K562 (cell line): ENCODE measurements at regions not wholly inside any gene's neighbourhood (a gene's known extent, or its start where the extent isn't known, plus 50 kb on each side); places are given as distances from the start of the nearest gene placed in this dataset.

Source experiments
- CREBBP ChIP-seq: IDR thresholded peaks from one replicate; pipeline ENCODE4 v1.6.1; 2012; ENCODE audit warnings: low read depth, mild to moderate bottlenecking, control low read depth, inconsistent platforms, low read length
- EGR1 ChIP-seq: fragments of 450-650 bp; conservative IDR thresholded peaks from 2 replicates; pipeline ENCODE4 v1.6.1; 2017; ENCODE audit warnings: mild to moderate bottlenecking
- EZH2 ChIP-seq: IDR thresholded peaks from 2 replicates; pipeline ENCODE4 v1.6.1; 2012; ENCODE audit warnings: low read depth, mild to moderate bottlenecking, inconsistent platforms, low read length, borderline replicate concordance
- FOXJ3 ChIP-seq: sonication (generic); formaldehyde crosslinking; IDR thresholded peaks from 2 replicates; pipeline ENCODE4 v1.4.0; 2020; ENCODE audit warnings: mild to moderate bottlenecking, missing genetic modification reagents
- GATAD2B ChIP-seq: fragments of 450-650 bp; IDR thresholded peaks from 2 replicates; pipeline ENCODE4 v1.6.1; 2017; ENCODE audit warnings: mild to moderate bottlenecking, borderline replicate concordance
- HDAC2 ChIP-seq: fragments of 450-650 bp; IDR thresholded peaks from 2 replicates; pipeline ENCODE4 v1.6.1; 2016; ENCODE audit warnings: mild to moderate bottlenecking
- PHTF2 ChIP-seq: fragments of 250-450 bp; sonication (Bioruptor Pico); IDR thresholded peaks from 2 replicates; pipeline ENCODE4 v1.5.0; 2021; ENCODE audit warnings: mild to moderate bottlenecking
- POLR2AphosphoS5 ChIP-seq: IDR thresholded peaks from 2 replicates; pipeline ENCODE4 v1.6.1; 2011; ENCODE audit warnings: mild to moderate bottlenecking, low read depth, low read length, moderate library complexity; ENCODE audit not compliant: control insufficient read depth, insufficient read depth
- TCF7 ChIP-seq: sonication (generic); IDR thresholded peaks from 2 replicates; pipeline ENCODE4 v1.6.1; 2016; ENCODE audit warnings: antibody characterized with exemption, borderline replicate concordance
- ZNF274 ChIP-seq: IDR thresholded peaks from 2 replicates; pipeline ENCODE4 v1.6.1; 2011; ENCODE audit warnings: low read depth, mild to moderate bottlenecking, low read length, moderate library complexity, borderline replicate concordance
- TF ChIP-seq, protein P1 (sequence below): fragments of 250-450 bp; sonication (Bioruptor Pico); IDR thresholded peaks from 2 replicates; pipeline ENCODE4 v1.8.0; 2021; ENCODE audit warnings: borderline replicate concordance, mild to moderate bottlenecking, moderate library complexity; ENCODE audit not compliant: poor library complexity, severe bottlenecking
- TF ChIP-seq, protein P2 (sequence below), 3 experiments: IDR thresholded peaks in 2 of 3; conservative IDR thresholded peaks in 1 of 3; 2 replicates each; pipeline ENCODE4 v1.5.1; 2011 to 2012; ENCODE audit warnings: low read length in 3 of 3, mild to moderate bottlenecking in 3 of 3, control low read depth in 2 of 3, improper control_type of control experiment in 1 of 3, inconsistent platforms in 1 of 3, low read depth in 1 of 3, mixed read lengths in 1 of 3, moderate library complexity in 1 of 3; ENCODE audit not compliant: insufficient read depth in 2 of 3
- TF ChIP-seq, protein P3 (sequence below), 2 experiments: fragments of 450-650 bp; IDR thresholded peaks; 2 replicates each; pipeline ENCODE4 v1.6.1; 2016; ENCODE audit warnings: mild to moderate bottlenecking in 2 of 2, borderline replicate concordance in 1 of 2, low read depth in 1 of 2, moderate library complexity in 1 of 2

DNA sequence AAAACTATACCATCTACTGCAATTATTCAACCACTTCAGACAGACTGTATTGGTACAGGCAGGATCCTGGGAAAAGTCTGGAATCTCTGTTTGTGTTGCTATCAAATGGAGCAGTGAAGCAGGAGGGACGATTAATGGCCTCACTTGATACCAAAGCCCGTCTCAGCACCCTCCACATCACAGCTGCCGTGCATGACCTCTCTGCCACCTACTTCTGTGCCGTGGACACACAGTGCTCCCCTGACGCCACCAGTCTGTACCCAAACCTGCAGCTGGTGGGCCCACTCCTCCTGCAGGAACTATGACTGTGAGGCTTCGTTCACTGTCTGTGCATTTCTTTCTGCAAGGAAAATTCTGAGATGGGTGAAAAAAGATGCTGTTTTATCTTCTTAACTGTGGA is 284.7 kb downstream of the DAD1 start:
- TF ChIP-seq FOXJ3 (CRISPR knock-in tag) (no peak), GATAD2B (no peak), CREBBP (no peak), ZNF274 (no peak), TCF7 (no peak), PHTF2 (no peak), EGR1 (no peak), POLR2AphosphoS5 (no peak), EZH2 (no peak), HDAC2 (no peak)
- TF ChIP-seq, protein P1, sequence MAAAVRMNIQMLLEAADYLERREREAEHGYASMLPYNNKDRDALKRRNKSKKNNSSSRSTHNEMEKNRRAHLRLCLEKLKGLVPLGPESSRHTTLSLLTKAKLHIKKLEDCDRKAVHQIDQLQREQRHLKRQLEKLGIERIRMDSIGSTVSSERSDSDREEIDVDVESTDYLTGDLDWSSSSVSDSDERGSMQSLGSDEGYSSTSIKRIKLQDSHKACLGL (CRISPR knock-in tag) = no peak
- TF ChIP-seq, protein P2, sequence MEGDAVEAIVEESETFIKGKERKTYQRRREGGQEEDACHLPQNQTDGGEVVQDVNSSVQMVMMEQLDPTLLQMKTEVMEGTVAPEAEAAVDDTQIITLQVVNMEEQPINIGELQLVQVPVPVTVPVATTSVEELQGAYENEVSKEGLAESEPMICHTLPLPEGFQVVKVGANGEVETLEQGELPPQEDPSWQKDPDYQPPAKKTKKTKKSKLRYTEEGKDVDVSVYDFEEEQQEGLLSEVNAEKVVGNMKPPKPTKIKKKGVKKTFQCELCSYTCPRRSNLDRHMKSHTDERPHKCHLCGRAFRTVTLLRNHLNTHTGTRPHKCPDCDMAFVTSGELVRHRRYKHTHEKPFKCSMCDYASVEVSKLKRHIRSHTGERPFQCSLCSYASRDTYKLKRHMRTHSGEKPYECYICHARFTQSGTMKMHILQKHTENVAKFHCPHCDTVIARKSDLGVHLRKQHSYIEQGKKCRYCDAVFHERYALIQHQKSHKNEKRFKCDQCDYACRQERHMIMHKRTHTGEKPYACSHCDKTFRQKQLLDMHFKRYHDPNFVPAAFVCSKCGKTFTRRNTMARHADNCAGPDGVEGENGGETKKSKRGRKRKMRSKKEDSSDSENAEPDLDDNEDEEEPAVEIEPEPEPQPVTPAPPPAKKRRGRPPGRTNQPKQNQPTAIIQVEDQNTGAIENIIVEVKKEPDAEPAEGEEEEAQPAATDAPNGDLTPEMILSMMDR (IDR thresholded peaks at IDR 0.05 in 2 of 3, conservative IDR thresholded peaks at IDR 0.05 in 1 of 3; ENCODE audit: insufficient read depth in 2 of 3, low read depth in 1 of 3, low read length in 3 of 3) = no peak
- TF ChIP-seq, protein P3, sequence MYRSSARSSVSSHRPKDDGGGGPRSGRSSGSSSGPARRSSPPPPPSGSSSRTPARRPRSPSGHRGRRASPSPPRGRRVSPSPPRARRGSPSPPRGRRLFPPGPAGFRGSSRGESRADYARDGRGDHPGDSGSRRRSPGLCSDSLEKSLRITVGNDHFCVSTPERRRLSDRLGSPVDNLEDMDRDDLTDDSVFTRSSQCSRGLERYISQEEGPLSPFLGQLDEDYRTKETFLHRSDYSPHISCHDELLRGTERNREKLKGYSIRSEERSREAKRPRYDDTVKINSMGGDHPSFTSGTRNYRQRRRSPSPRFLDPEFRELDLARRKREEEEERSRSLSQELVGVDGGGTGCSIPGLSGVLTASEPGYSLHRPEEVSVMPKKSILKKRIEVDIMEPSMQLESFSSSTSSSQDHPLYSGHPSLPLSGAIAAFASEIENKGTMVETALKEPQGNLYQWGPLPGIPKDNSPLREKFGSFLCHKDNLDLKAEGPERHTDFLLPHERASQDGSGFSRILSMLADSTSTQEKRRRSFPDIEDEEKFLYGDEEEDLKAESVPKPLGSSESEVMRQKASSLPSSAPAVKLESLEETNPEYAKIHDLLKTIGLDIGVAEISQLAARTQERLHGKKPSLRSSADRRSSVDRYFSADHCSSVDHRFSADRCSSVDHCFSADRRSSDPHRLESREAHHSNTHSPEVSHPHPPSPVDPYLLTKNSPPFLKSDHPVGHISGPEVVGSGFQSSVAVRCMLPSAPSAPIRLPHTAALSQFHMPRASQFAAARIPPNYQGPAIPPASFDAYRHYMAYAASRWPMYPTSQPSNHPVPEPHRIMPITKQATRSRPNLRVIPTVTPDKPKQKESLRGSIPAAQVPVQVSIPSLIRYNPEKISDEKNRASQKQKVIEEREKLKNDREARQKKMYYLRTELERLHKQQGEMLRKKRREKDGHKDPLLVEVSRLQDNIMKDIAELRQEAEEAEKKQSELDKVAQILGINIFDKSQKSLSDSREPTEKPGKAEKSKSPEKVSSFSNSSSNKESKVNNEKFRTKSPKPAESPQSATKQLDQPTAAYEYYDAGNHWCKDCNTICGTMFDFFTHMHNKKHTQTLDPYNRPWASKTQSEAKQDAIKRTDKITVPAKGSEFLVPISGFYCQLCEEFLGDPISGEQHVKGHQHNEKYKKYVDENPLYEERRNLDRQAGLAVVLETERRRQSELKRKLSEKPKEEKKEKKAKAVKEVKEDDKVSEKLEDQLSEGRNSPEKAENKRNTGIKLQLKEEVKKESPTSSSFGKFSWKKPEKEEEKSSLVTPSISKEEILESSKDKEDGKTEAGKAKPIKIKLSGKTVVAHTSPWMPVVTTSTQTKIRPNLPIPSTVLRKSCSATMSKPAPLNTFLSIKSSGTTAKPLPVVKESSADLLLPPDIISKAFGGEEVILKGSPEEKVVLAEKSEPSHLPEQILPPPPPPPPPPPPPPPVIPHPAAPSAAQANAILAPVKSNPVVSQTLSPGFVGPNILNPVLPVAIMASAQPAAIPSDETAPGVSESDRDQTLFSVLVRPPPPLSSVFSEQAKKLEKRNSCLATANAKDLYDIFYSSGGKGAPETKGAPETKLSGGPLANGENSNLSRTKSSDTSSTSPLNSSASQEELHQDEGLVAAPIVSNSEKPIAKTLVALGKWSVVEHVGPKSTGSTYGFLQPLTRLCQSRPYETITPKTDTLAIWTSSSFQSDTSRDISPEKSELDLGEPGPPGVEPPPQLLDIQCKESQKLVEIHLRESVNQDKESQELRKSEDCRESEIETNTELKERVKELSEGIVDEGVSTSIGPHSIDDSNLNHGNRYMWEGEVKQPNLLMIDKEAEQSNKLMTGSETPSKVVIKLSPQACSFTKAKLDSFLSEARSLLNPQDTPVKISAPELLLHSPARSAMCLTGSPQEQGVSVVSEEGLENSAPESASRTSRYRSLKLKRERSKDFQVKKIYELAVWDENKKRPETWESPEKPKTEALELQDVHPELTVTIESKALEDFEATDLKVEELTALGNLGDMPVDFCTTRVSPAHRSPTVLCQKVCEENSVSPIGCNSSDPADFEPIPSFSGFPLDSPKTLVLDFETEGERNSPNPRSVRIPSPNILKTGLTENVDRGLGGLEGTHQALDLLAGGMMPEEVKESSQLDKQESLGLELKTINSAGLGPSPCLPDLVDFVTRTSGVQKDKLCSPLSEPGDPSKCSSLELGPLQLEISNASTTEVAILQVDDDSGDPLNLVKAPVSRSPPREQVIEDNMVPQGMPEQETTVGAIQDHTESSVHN (IDR thresholded peaks at IDR 0.05; ENCODE audit: borderline replicate concordance in 1 of 2, low read depth in 1 of 2) = no peak
